ENCODE measurements at regions not wholly inside any gene's neighbourhood (a gene's known extent, or its start where the extent isn't known, plus 50 kb on each side); places are given as distances from the start of the nearest gene placed in this dataset.

GRCh38 chr7:45984386-45985295 lies 63.6 kb upstream of the IGFBP3 start:
- TF ChIP-seq CTCF (IDR thresholded peaks at IDR 0.05; ENCODE audit: low read depth, low read length) = no peak
- no peak for TF ChIP-seq POLR2A (IDR thresholded peaks at IDR 0.05; ENCODE audit: extremely low read depth, insufficient read length)
- TF ChIP-seq MYC (IDR thresholded peaks at IDR 0.05; ENCODE audit: low read depth, low read length) = no peak
- TF ChIP-seq, protein P1, sequence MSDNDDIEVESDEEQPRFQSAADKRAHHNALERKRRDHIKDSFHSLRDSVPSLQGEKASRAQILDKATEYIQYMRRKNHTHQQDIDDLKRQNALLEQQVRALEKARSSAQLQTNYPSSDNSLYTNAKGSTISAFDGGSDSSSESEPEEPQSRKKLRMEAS (IDR thresholded peaks at IDR 0.05; ENCODE audit: low read depth, low read length) = no peak
